ENCODE measurements at regions not wholly inside any gene's neighbourhood (a gene's known extent, or its start where the extent isn't known, plus 50 kb on each side); places are given as distances from the start of the nearest gene placed in this dataset.

DNA sequence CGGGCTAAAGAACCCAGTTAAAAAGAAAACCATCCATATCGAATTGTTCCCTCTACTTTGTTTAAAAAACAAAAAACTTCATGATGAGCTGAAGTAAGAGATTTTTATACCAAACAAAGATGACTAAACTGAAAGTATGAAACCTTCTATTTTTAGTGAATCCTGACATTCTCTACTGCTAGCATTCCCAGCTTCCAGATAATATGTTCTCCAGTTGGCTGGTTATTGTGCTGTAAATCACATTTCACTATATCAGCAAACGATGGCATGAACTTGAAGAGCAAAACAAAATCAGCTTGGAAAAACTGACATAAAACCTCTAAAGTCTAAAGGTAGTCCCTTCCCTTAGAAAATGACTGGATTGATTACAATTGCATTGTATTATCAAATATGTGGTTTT lies 68.1 kb upstream of the APP start:
- TF ChIP-seq, protein P1, sequence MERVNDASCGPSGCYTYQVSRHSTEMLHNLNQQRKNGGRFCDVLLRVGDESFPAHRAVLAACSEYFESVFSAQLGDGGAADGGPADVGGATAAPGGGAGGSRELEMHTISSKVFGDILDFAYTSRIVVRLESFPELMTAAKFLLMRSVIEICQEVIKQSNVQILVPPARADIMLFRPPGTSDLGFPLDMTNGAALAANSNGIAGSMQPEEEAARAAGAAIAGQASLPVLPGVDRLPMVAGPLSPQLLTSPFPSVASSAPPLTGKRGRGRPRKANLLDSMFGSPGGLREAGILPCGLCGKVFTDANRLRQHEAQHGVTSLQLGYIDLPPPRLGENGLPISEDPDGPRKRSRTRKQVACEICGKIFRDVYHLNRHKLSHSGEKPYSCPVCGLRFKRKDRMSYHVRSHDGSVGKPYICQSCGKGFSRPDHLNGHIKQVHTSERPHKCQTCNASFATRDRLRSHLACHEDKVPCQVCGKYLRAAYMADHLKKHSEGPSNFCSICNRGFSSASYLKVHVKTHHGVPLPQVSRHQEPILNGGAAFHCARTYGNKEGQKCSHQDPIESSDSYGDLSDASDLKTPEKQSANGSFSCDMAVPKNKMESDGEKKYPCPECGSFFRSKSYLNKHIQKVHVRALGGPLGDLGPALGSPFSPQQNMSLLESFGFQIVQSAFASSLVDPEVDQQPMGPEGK (CRISPR knock-in tag; IDR thresholded peaks at IDR 0.05; ENCODE audit: borderline replicate concordance): no peak
- no peak for TF ChIP-seq ZNF70 (CRISPR knock-in tag; IDR thresholded peaks at IDR 0.05)
- TF ChIP-seq SNAI2 (CRISPR knock-in tag; IDR thresholded peaks at IDR 0.05): no peak
- TF ChIP-seq ESRRG (CRISPR knock-in tag; IDR thresholded peaks at IDR 0.05): no peak
- no peak for TF ChIP-seq PPARA (CRISPR knock-in tag; IDR thresholded peaks at IDR 0.05; ENCODE audit: borderline replicate concordance)
- TF ChIP-seq ZNF565 (CRISPR knock-in tag; conservative IDR thresholded peaks at IDR 0.05; ENCODE audit: low read depth): no peak
- TF ChIP-seq BACH2 (CRISPR knock-in tag; IDR thresholded peaks at IDR 0.05; ENCODE audit: borderline replicate concordance): no peak
- TF ChIP-seq TCF4 (CRISPR knock-in tag; IDR thresholded peaks at IDR 0.05; ENCODE audit: borderline replicate concordance): no peak
- TF ChIP-seq, protein P2, sequence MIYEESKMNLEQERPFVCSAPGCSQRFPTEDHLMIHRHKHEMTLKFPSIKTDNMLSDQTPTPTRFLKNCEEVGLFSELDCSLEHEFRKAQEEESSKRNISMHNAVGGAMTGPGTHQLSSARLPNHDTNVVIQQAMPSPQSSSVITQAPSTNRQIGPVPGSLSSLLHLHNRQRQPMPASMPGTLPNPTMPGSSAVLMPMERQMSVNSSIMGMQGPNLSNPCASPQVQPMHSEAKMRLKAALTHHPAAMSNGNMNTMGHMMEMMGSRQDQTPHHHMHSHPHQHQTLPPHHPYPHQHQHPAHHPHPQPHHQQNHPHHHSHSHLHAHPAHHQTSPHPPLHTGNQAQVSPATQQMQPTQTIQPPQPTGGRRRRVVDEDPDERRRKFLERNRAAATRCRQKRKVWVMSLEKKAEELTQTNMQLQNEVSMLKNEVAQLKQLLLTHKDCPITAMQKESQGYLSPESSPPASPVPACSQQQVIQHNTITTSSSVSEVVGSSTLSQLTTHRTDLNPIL (CRISPR knock-in tag; IDR thresholded peaks at IDR 0.05; ENCODE audit: low read depth): no peak
- TF ChIP-seq, protein P3, sequence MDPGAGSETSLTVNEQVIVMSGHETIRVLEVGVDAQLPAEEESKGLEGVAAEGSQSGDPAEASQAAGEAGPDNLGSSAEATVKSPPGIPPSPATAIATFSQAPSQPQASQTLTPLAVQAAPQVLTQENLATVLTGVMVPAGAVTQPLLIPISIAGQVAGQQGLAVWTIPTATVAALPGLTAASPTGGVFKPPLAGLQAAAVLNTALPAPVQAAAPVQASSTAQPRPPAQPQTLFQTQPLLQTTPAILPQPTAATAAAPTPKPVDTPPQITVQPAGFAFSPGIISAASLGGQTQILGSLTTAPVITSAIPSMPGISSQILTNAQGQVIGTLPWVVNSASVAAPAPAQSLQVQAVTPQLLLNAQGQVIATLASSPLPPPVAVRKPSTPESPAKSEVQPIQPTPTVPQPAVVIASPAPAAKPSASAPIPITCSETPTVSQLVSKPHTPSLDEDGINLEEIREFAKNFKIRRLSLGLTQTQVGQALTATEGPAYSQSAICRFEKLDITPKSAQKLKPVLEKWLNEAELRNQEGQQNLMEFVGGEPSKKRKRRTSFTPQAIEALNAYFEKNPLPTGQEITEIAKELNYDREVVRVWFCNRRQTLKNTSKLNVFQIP (CRISPR knock-in tag; IDR thresholded peaks at IDR 0.05; ENCODE audit: borderline replicate concordance, low read depth): no peak
- TF ChIP-seq ZNF8 (CRISPR knock-in tag; IDR thresholded peaks at IDR 0.05): no peak
